ENCODE measurements at regions not wholly inside any gene's neighbourhood (a gene's known extent, or its start where the extent isn't known, plus 50 kb on each side); places are given as distances from the start of the nearest gene placed in this dataset.

GRCh38 chr9:80883426-80883825 is 805.9 kb downstream of the TLE1 start:
- in situ Hi-C loops (cut with MboI; ENCODE audit: low sequenced_read_pairs), result no loop called here

- in situ Hi-C loops (cut with MboI; ENCODE audit: low sequenced_read_pairs), result no loop called here
Measured at GRCh38 chr9:80881940-80882339, 807.4 kb downstream of the TLE1 start.

- in situ Hi-C loops (cut with MboI; ENCODE audit: low sequenced_read_pairs), result no loop called here
Measured at GRCh38 chr9:80881320-80881719, 808.0 kb downstream of the TLE1 start.

GRCh38 chr9:80878556-80878955 is 810.8 kb downstream of the TLE1 start:
- in situ Hi-C loops (cut with MboI; ENCODE audit: low sequenced_read_pairs), result no loop called here

GRCh38 chr9:80875947-80876346 is 813.4 kb downstream of the TLE1 start:
- in situ Hi-C loops (cut with MboI; ENCODE audit: low sequenced_read_pairs), result no loop called here

GRCh38 chr9:80874276-80874675 is 815.1 kb downstream of the TLE1 start:
- in situ Hi-C loops (cut with MboI; ENCODE audit: low sequenced_read_pairs), result no loop called here

GRCh38 chr9:80873861-80874260 is 815.5 kb downstream of the TLE1 start:
- in situ Hi-C loops (cut with MboI; ENCODE audit: low sequenced_read_pairs), result no loop called here

GRCh38 chr9:80871596-80871995 is 817.8 kb downstream of the TLE1 start:
- in situ Hi-C loops (cut with MboI; ENCODE audit: low sequenced_read_pairs), result no loop called here

GRCh38 chr9:80867731-80868130 is 821.6 kb downstream of the TLE1 start:
- in situ Hi-C loops (cut with MboI; ENCODE audit: low sequenced_read_pairs), result no loop called here

- in situ Hi-C loops (cut with MboI; ENCODE audit: low sequenced_read_pairs), result no loop called here
Measured at GRCh38 chr9:80866576-80867227, 822.6 kb downstream of the TLE1 start.

GRCh38 chr9:80866121-80866520 is 823.2 kb downstream of the TLE1 start:
- in situ Hi-C loops (cut with MboI; ENCODE audit: low sequenced_read_pairs), result no loop called here

- in situ Hi-C loops (cut with MboI; ENCODE audit: low sequenced_read_pairs), result no loop called here
Measured at GRCh38 chr9:80843028-80843427, 846.3 kb downstream of the TLE1 start.

- in situ Hi-C loops (cut with MboI; ENCODE audit: low sequenced_read_pairs), result no loop called here
Measured at GRCh38 chr9:80842389-80842788, 847.0 kb downstream of the TLE1 start.

- in situ Hi-C loops (cut with MboI; ENCODE audit: low sequenced_read_pairs), result no loop called here
Measured at GRCh38 chr9:80841888-80842287, 847.5 kb downstream of the TLE1 start.

GRCh38 chr9:80839821-80840675 is 849.3 kb downstream of the TLE1 start:
- in situ Hi-C loops (cut with MboI; ENCODE audit: low sequenced_read_pairs), result no loop called here

- in situ Hi-C loops (cut with MboI; ENCODE audit: low sequenced_read_pairs), result no loop called here
Measured at GRCh38 chr9:80836013-80836412, 853.3 kb downstream of the TLE1 start.

- in situ Hi-C loops (cut with MboI; ENCODE audit: low sequenced_read_pairs), result no loop called here
Measured at GRCh38 chr9:80831751-80832150, 857.6 kb downstream of the TLE1 start.

- in situ Hi-C loops (cut with MboI; ENCODE audit: low sequenced_read_pairs), result no loop called here
Measured at GRCh38 chr9:80811656-80812055, 877.7 kb downstream of the TLE1 start.

GRCh38 chr9:80811003-80811402 is 878.3 kb downstream of the TLE1 start:
- in situ Hi-C loops (cut with MboI; ENCODE audit: low sequenced_read_pairs), result no loop called here

- in situ Hi-C loops (cut with MboI; ENCODE audit: low sequenced_read_pairs), result no loop called here
Measured at GRCh38 chr9:80806671-80807070, 882.7 kb downstream of the TLE1 start.

- in situ Hi-C loops (cut with MboI; ENCODE audit: low sequenced_read_pairs), result no loop called here
Measured at GRCh38 chr9:80804873-80805272, 884.5 kb downstream of the TLE1 start.

Measured in HL-60/S4 treated with phorbol 12-myristate 13-acetate at 8.2 ng/mL for 4 days and 3 days (cell line).